ENCODE measurements at regions not wholly inside any gene's neighbourhood (a gene's known extent, or its start where the extent isn't known, plus 50 kb on each side); places are given as distances from the start of the nearest gene placed in this dataset.
"Not testable (repeated sequence)": the region's sequence is repeated elsewhere in the genome, so short reads cannot be mapped to it uniquely, and the experiment has no call there.

- Histone ChIP-seq H3K27me3 (ENCODE audit: control insufficient read depth, low read length) (no peaks in the 10 kb centered on the region), H3K4me1 (ENCODE audit: control insufficient read depth, low read length) (no peaks in the 10 kb centered on the region), H3F3A (ENCODE audit: control insufficient read depth, insufficient read depth) (no peaks in the 10 kb centered on the region), H3K9me2 (replicated peaks; ENCODE audit: control insufficient read depth, low read length) (no peaks in the 10 kb centered on the region), H4K20me1 (ENCODE audit: control insufficient read depth, insufficient read depth, low read depth, low read length) (no peaks in the 10 kb centered on the region), H3K9me3 (ENCODE audit: control insufficient read depth, insufficient read depth, low read length) (no peaks in the 10 kb centered on the region), H3K79me2 (ENCODE audit: control insufficient read depth, low read length) (no peaks in the 10 kb centered on the region), H3K4me2 (ENCODE audit: low read length) (no peak overlapping the region), H3K27ac (ENCODE audit: low read depth, low read length) (no peak overlapping the region), H3K36me3 (ENCODE audit: control insufficient read depth, low read length) (no peaks in the 10 kb centered on the region), H3K4me3 (ENCODE audit: low read length) (no peak overlapping the region)
- TF ChIP-seq CTCF (IDR thresholded peaks at IDR 0.05; ENCODE audit: low read depth, low read length, poor library complexity, severe bottlenecking) (no peak), EZH2phosphoT487 (IDR thresholded peaks at IDR 0.05; ENCODE audit: borderline replicate concordance, low read length) (no peak)
Measured at GRCh38 chr9:102445906-102446305, 549.2 kb upstream of the CYLC2 start.

- H3K4me3 ChIP-seq (ENCODE audit: low read length): no peak overlapping the region
- H3K79me2 ChIP-seq (ENCODE audit: control insufficient read depth, low read length): no peaks in the 10 kb centered on the region
- H4K20me1 ChIP-seq (ENCODE audit: control insufficient read depth, insufficient read depth, low read depth, low read length): no peaks in the 10 kb centered on the region
- no peaks in the 10 kb centered on the region for H3K36me3 ChIP-seq (ENCODE audit: control insufficient read depth, low read length)
- H3K27ac ChIP-seq (ENCODE audit: low read depth, low read length): no peak overlapping the region
- H3K9me3 ChIP-seq (ENCODE audit: control insufficient read depth, insufficient read depth, low read length): no peaks in the 10 kb centered on the region
- no peaks in the 10 kb centered on the region for H3K9me2 ChIP-seq (replicated peaks; ENCODE audit: control insufficient read depth, low read length)
- H3F3A ChIP-seq (ENCODE audit: control insufficient read depth, insufficient read depth): no peaks in the 10 kb centered on the region
- no peaks in the 10 kb centered on the region for H3K4me1 ChIP-seq (ENCODE audit: control insufficient read depth, low read length)
- no peak overlapping the region for H3K4me2 ChIP-seq (ENCODE audit: low read length)
- TF ChIP-seq EZH2phosphoT487 (IDR thresholded peaks at IDR 0.05; ENCODE audit: borderline replicate concordance, low read length) (no peak), CTCF (IDR thresholded peaks at IDR 0.05; ENCODE audit: low read depth, low read length, poor library complexity, severe bottlenecking) (no peak)
- H3K27me3 ChIP-seq (ENCODE audit: control insufficient read depth, low read length): no peaks in the 10 kb centered on the region
Measured at GRCh38 chr9:102445181-102445747, 549.9 kb upstream of the CYLC2 start.

- Histone ChIP-seq H3F3A (ENCODE audit: control insufficient read depth, insufficient read depth) (no peaks in the 10 kb centered on the region), H3K36me3 (ENCODE audit: control insufficient read depth, low read length) (no peaks in the 10 kb centered on the region), H3K9me3 (ENCODE audit: control insufficient read depth, insufficient read depth, low read length) (no peaks in the 10 kb centered on the region), H3K4me3 (ENCODE audit: low read length) (no peak overlapping the region), H3K27ac (ENCODE audit: low read depth, low read length) (no peak overlapping the region), H3K79me2 (ENCODE audit: control insufficient read depth, low read length) (no peaks in the 10 kb centered on the region), H3K27me3 (ENCODE audit: control insufficient read depth, low read length) (no peaks in the 10 kb centered on the region), H3K9me2 (replicated peaks; ENCODE audit: control insufficient read depth, low read length) (no peaks in the 10 kb centered on the region), H4K20me1 (ENCODE audit: control insufficient read depth, insufficient read depth, low read depth, low read length) (no peaks in the 10 kb centered on the region), H3K4me2 (ENCODE audit: low read length) (no peak overlapping the region), H3K4me1 (ENCODE audit: control insufficient read depth, low read length) (no peaks in the 10 kb centered on the region)
- TF ChIP-seq CTCF (IDR thresholded peaks at IDR 0.05; ENCODE audit: low read depth, low read length, poor library complexity, severe bottlenecking): no peak
- no peak for TF ChIP-seq EZH2phosphoT487 (IDR thresholded peaks at IDR 0.05; ENCODE audit: borderline replicate concordance, low read length)
Measured at GRCh38 chr9:102439583-102439982, 555.5 kb upstream of the CYLC2 start.

GRCh38 chr9:102436599-102436998 is 558.5 kb upstream of the CYLC2 start:
- not testable (repeated sequence) for H3K4me1 ChIP-seq (ENCODE audit: control insufficient read depth, low read length); H3K79me2 ChIP-seq (ENCODE audit: control insufficient read depth, low read length); H3K27me3 ChIP-seq (ENCODE audit: control insufficient read depth, low read length); H3K36me3 ChIP-seq (ENCODE audit: control insufficient read depth, low read length); H3K4me3 ChIP-seq (ENCODE audit: low read length); H4K20me1 ChIP-seq (ENCODE audit: control insufficient read depth, insufficient read depth, low read depth, low read length); H3K27ac ChIP-seq (ENCODE audit: low read depth, low read length); H3K9me2 ChIP-seq (replicated peaks; ENCODE audit: control insufficient read depth, low read length); H3K9me3 ChIP-seq (ENCODE audit: control insufficient read depth, insufficient read depth, low read length); H3F3A ChIP-seq (ENCODE audit: control insufficient read depth, insufficient read depth); H3K4me2 ChIP-seq (ENCODE audit: low read length)

Measured in DOHH2 (cell line).